GM18526 (cell line): ENCODE measurements at regions not wholly inside any gene's neighbourhood (a gene's known extent, or its start where the extent isn't known, plus 50 kb on each side); places are given as distances from the start of the nearest gene placed in this dataset.

Experiments used
- POLR2A ChIP-seq: IDR thresholded peaks from 3 replicates; pipeline ENCODE4 v1.6.1; 2011; ENCODE audit not compliant: insufficient read length; ENCODE audit errors: extremely low read depth

GRCh38 chr5:143567583-143568504 lies 164.4 kb upstream of the NR3C1 start:
- no peak for TF ChIP-seq POLR2A

GRCh38 chr5:143566139-143566538 lies 162.7 kb upstream of the NR3C1 start:
- TF ChIP-seq POLR2A, result no peak

DNA sequence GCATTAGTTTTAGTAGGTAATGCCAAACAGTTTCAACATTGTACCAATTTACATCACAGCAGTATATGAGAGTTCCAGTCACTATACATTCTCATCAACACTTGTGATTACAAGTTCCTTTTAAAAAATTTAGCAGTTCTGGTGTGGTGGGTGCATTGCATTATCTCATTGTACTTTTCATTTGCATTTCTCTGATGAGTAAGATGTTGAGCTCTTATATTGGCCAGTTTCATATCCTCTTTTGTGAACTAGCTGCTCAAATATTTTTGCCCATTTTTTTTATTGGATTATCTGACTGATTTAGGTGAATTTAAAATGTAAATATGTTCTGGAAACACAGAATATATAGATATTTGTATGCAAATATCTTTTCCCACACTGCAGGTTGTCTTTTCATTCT lies 160.9 kb upstream of the NR3C1 start:
- no peak for TF ChIP-seq POLR2A

- TF ChIP-seq POLR2A, result no peak
These were observed 159.4 kb upstream of the NR3C1 start for GRCh38 chr5:143562935-143563334.

GRCh38 chr5:143561219-143561618 lies 157.7 kb upstream of the NR3C1 start:
- TF ChIP-seq POLR2A, result no peak

- no peak for TF ChIP-seq POLR2A
These were observed 156.9 kb upstream of the NR3C1 start for GRCh38 chr5:143560378-143560777.

DNA sequence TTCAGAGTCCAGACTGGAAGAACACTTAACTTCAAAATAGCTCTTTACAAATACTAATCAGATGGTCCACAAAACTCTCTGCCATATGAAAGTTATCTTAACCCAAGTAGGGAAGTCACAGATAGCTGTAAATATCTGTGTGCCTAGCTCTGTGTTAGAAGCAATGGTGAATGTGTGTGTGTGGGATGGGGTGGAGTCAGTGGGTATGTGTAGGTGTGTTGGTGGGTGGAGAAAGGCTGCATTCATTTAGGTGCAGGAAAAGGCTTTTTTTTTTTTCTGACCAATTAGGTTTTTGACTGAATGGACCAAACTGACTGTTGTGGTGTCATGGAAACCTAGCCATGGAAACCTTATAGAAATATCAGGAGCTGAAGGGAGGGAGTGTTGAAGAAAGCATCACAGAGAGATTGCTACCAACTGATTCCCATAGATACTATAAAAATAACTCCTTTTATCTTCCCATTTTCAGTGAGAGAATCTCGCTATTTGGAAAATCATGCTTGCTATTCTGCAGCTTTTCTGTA lies 156.2 kb upstream of the NR3C1 start:
- TF ChIP-seq POLR2A, result no peak

GRCh38 chr5:143558048-143558447 lies 154.6 kb upstream of the NR3C1 start:
- TF ChIP-seq POLR2A, result no peak

GRCh38 chr5:143557061-143557818 lies 153.8 kb upstream of the NR3C1 start:
- no peak for TF ChIP-seq POLR2A

DNA sequence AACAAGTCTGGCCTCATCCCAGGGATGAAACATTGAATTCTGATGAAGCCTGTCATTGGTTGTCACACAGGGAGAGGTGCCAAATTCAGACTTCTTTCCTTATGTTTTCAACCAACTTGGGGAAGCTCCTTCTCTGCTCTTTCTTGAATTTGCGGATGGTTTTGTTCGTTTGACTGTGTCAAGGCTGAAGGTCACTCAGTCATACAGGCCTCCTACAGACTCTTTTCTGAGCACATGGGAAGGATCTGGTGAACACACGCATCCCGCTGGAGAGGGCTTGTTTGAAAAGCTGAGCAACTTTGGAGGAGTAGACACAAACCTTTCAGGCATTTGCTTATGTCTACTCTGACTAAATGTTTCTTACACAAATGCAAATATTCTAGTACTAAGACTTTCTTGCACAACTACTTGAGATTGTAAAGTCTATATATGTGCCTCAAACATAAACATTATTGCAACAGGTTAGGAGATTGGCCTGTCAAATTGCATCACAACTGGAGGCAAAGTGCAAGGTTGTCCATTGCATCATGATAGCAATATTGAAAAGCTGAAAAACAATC lies 151.5 kb upstream of the NR3C1 start:
- no peak for TF ChIP-seq POLR2A

DNA sequence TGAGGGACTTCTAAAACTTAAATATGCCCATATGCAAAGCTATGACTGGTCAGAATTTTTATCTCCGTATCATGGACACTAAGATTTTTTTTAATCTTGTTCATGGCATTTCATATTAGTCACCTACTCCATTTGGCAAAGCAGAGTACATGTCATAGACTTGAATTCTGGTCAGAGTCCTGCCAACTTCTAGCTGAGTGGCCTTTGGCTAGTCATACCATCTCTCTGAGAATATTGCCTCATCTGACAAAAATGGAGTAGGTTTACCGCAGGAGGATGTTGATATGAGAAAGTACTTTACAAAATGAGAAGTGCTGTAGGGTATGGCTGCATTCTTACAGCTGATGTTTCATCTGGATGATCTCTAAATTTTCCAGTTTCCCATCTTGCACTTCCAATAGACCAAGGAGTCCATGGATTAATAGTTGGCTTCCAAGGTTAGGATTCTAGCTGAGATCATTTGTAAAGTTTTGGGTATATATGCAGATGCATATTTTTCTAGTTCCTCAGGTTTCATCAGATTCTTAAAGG lies 150.8 kb upstream of the NR3C1 start:
- no peak for TF ChIP-seq POLR2A

GRCh38 chr5:143552680-143553079 lies 149.2 kb upstream of the NR3C1 start:
- no peak for TF ChIP-seq POLR2A

DNA sequence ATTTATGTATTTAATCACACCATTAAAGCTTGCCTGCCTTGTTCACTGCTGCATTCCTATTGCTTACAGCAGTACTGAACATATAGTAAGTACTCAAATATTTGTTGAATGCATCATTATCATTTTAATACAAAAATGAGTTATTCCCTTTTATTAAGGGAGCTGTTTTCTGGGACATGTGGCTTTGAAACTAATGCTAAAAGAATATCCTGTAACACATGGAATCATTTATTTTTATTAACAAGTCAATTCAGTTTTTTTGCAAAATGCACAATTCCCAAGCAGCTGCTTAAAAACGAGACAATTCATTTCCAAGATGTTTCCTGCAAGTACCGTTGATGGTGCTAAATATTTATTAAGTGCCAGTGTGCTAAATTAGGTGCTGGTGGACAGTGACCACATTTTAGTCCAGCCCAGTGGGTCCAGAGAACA lies 148.3 kb upstream of the NR3C1 start:
- TF ChIP-seq POLR2A, result no peak

DNA sequence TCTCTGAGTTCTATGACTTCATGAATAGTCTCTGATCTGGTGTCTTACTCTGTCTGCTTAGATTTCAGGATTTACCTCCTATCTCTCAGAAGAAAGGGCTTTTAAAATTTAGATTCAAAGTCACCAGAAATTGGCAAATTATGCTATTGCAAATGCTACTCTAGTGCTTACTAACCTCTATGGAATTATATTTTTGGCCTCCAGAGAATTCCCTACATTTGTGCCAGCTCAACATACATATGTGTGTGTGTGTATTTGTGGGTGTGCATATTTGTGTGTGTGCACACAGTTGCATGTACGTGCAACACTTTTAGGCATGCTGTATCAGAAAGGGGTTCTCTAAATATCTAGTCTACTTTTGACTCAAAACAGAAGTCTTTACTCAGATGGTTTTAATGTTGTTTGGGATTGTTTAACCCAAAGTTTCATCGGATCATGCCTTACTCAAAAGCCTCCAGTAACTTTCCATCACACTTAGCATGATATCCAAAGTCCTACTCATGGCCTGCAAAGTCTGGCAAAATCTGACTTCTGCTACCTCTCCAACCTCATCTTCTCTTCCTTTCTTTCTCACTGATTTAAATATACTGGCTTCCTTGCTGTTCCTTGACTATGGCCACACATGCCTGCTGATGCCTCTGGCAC lies 147.6 kb upstream of the NR3C1 start:
- TF ChIP-seq POLR2A, result no peak

GRCh38 chr5:143547342-143547741 lies 143.9 kb upstream of the NR3C1 start:
- TF ChIP-seq POLR2A, result no peak
